A673 (cell line): ENCODE measurements at regions not wholly inside any gene's neighbourhood (a gene's known extent, or its start where the extent isn't known, plus 50 kb on each side); places are given as distances from the start of the nearest gene placed in this dataset.

Experiments used
- BruUV-seq: library from RNA; stranded (reverse); fragments of 400-500 nt; replicated peaks from 2 replicates; lab custom pipeline; 2021; lab: Mats Ljungman, UMichigan
- CTCF ChIA-PET: fragments of 300-600 bp; sonication (Branson Sonifier 250); formaldehyde crosslinking; loops from one replicate; lab custom pipeline; 2022; ENCODE audit warnings: antibody characterized with exemption; lab: Charles Lee
- POLR2A ChIA-PET: fragments of 300-600 bp; sonication (Branson Sonifier 250); formaldehyde crosslinking; loops from one replicate; lab custom pipeline; 2022; ENCODE audit warnings: antibody characterized with exemption; ENCODE audit not compliant: low non-redundant PET; lab: Charles Lee
- DNase-seq: peaks from one replicate; pipeline ENCODE4 v3.0.0-alpha.2; 2015; ENCODE audit warnings: low spot score
- H3K27ac ChIP-seq: fragments of 200-600 bp; sonication (generic); 2 replicates; pipeline ENCODE4 v1.5.1; 2016; ENCODE audit warnings: mixed run types, low read depth, mild to moderate bottlenecking, mixed read lengths, antibody characterized with exemption, low read length; ENCODE audit not compliant: poor library complexity, severe bottlenecking
- H3K27me3 ChIP-seq: fragments of 200-600 bp; sonication (generic); replicated peaks from 2 replicates; pipeline ENCODE4 v1.6.1; 2017; ENCODE audit warnings: mixed run types, low read depth, mild to moderate bottlenecking, mixed read lengths, antibody characterized with exemption, low read length; ENCODE audit not compliant: insufficient read depth, poor library complexity
- H3K36me3 ChIP-seq: fragments of 200-600 bp; sonication (generic); 2 replicates; pipeline ENCODE4 v1.6.1; 2016; ENCODE audit warnings: mixed run types, mild to moderate bottlenecking, mixed read lengths, antibody characterized with exemption, low read length; ENCODE audit not compliant: insufficient read depth, poor library complexity, severe bottlenecking
- H3K4me1 ChIP-seq: fragments of 200-600 bp; sonication (generic); 2 replicates; pipeline ENCODE4 v1.6.1; 2017; ENCODE audit warnings: mixed run types, mild to moderate bottlenecking, mixed read lengths, antibody characterized with exemption, low read length; ENCODE audit not compliant: insufficient read depth, poor library complexity, severe bottlenecking
- H3K4me3 ChIP-seq: fragments of 200-600 bp; sonication (generic); 2 replicates; pipeline ENCODE4 v1.5.1; 2016; ENCODE audit warnings: low read depth, mixed run types, mild to moderate bottlenecking, mixed read lengths, low read length; ENCODE audit not compliant: poor library complexity, severe bottlenecking
- H3K9me3 ChIP-seq: fragments of 200-600 bp; sonication (generic); 2 replicates; pipeline ENCODE4 v1.6.1; 2016; ENCODE audit warnings: mixed run types, low read depth, mild to moderate bottlenecking, mixed read lengths, antibody characterized with exemption, low read length; ENCODE audit not compliant: poor library complexity, severe bottlenecking
- CTCF ChIP-seq: fragments of 300-800, 200-600 bp; sonication (generic); conservative IDR thresholded peaks from 2 replicates; pipeline ENCODE4 v1.5.1; 2017; ENCODE audit warnings: low read depth, mild to moderate bottlenecking, antibody characterized with exemption, low read length, moderate library complexity, mixed read lengths
- EZH2 ChIP-seq: fragments of 200-600 bp; sonication (generic); IDR thresholded peaks from 2 replicates; pipeline ENCODE4 v1.6.1; 2017; ENCODE audit warnings: borderline replicate concordance, low read depth, mild to moderate bottlenecking, mixed read lengths, antibody characterized with exemption, low read length; ENCODE audit not compliant: poor library complexity, severe bottlenecking
- intact Hi-C: fragments of 100-400 bp; cut with micrococcal nuclease; formaldehyde crosslinking; loops from one replicate; pipeline ENCODE4 v1.10.0; 2022; ENCODE audit not compliant: unreplicated experiment

- POLR2A ChIA-PET: no interaction called here
- Histone ChIP-seq H3K4me1 (peaks cover 25% of the 10 kb centered on the region), H3K36me3 (no peaks in the 10 kb centered on the region), H3K27me3 (no peaks in the 10 kb centered on the region), H3K27ac (no peak overlapping the region), H3K4me3 (no peak overlapping the region), H3K9me3 (no peaks in the 10 kb centered on the region)
- BruUV-seq: no TSS peak
- peak; percentile 57 for DNase-seq
- CTCF ChIA-PET: interaction anchor here (0.6 kb wide), 1 partner anchor 157 kb away, joined by 3 read pairs; no protein-coding TSS in a partner anchor
- TF ChIP-seq CTCF: no peak
- TF ChIP-seq EZH2: no peak
- intact Hi-C loops: no loop called here
These were observed 100.9 kb upstream of the FOXP4 start for GRCh38 chr6:41445261-41445660.

- Histone ChIP-seq H3K27ac (no peak overlapping the region), H3K4me1 (peaks cover 25% of the 10 kb centered on the region), H3K9me3 (no peaks in the 10 kb centered on the region), H3K36me3 (no peaks in the 10 kb centered on the region), H3K4me3 (no peak overlapping the region), H3K27me3 (no peaks in the 10 kb centered on the region)
- TF ChIP-seq EZH2 (no peak), CTCF (no peak)
- DNase-seq: no peak
- CTCF ChIA-PET: interaction anchor here (0.6 kb wide), 1 partner anchor 156 kb away, joined by 3 read pairs; no protein-coding TSS in a partner anchor
- intact Hi-C loops: no loop called here
- BruUV-seq: no TSS peak
- POLR2A ChIA-PET: no interaction called here
These were observed 100.0 kb upstream of the FOXP4 start for GRCh38 chr6:41446132-41446531.

GRCh38 chr6:41446907-41447545 is 99.2 kb upstream of the FOXP4 start:
- H3K27ac ChIP-seq: no peak overlapping the region
- H3K27me3 ChIP-seq: no peaks in the 10 kb centered on the region
- TF ChIP-seq EZH2 (no peak), CTCF (no peak)
- intact Hi-C loops: no loop called here
- POLR2A ChIA-PET: interaction anchor here (0.6 kb wide), 1 partner anchor 26 kb away, joined by 4 read pairs; no protein-coding TSS in a partner anchor
- DNase-seq: no peak
- no TSS peak for BruUV-seq
- no peak overlapping the region for H3K4me3 ChIP-seq
- CTCF ChIA-PET: interaction anchor here (0.6 kb wide), 1 partner anchor 164 kb away, joined by 3 read pairs; no protein-coding TSS in a partner anchor
- H3K36me3 ChIP-seq: no peaks in the 10 kb centered on the region
- H3K9me3 ChIP-seq: no peaks in the 10 kb centered on the region
- peaks cover 25% of the 10 kb centered on the region for H3K4me1 ChIP-seq
